UCSD-AML1 (cell line): ENCODE measurements at regions not wholly inside any gene's neighbourhood (a gene's known extent, or its start where the extent isn't known, plus 50 kb on each side); places are given as distances from the start of the nearest gene placed in this dataset.
"Not testable (repeated sequence)": the region's sequence is repeated elsewhere in the genome, so short reads cannot be mapped to it uniquely, and the experiment has no call there.

Source experiments
- DNase-seq: peaks from one replicate; lab custom pipeline; 2025; ENCODE audit not compliant: unreplicated experiment; lab: John Stamatoyannopoulos, UW

- DNase-seq, result no peak
These were observed 123.7 kb upstream of the ANKH start for GRCh38 chr5:14995229-14995628.

- DNase-seq, result not testable (repeated sequence)
These were observed 122.0 kb upstream of the ANKH start for GRCh38 chr5:14993459-14994133.

- not testable (repeated sequence) for DNase-seq
These were observed 121.3 kb upstream of the ANKH start for GRCh38 chr5:14992751-14993458.

GRCh38 chr5:14988223-14988622 lies 116.6 kb upstream of the ANKH start:
- no peak for DNase-seq

- no peak for DNase-seq
These were observed 114.8 kb upstream of the ANKH start for GRCh38 chr5:14986413-14986812.

- peak; percentile 45 for DNase-seq
These were observed 112.3 kb upstream of the ANKH start for GRCh38 chr5:14983666-14984441.

GRCh38 chr5:14980698-14981097 lies 109.1 kb upstream of the ANKH start:
- DNase-seq, result no peak

GRCh38 chr5:14977058-14977685 lies 105.6 kb upstream of the ANKH start:
- DNase-seq, result no peak

GRCh38 chr5:14976486-14976885 lies 104.9 kb upstream of the ANKH start:
- no peak for DNase-seq

GRCh38 chr5:14971873-14972272 lies 100.3 kb upstream of the ANKH start:
- DNase-seq, result no peak

- DNase-seq, result no peak
These were observed 97.2 kb upstream of the ANKH start for GRCh38 chr5:14968796-14969195.

- no peak for DNase-seq
These were observed 95.6 kb upstream of the ANKH start for GRCh38 chr5:14967166-14967565.

- DNase-seq, result no peak
These were observed 94.2 kb upstream of the ANKH start for GRCh38 chr5:14965815-14966214.

GRCh38 chr5:14962604-14963003 lies 91.0 kb upstream of the ANKH start:
- no peak for DNase-seq

GRCh38 chr5:14960120-14960462 lies 88.5 kb upstream of the ANKH start:
- DNase-seq, result no peak

- no peak for DNase-seq
These were observed 88.0 kb upstream of the ANKH start for GRCh38 chr5:14959399-14960119.

- no peak for DNase-seq
These were observed 86.6 kb upstream of the ANKH start for GRCh38 chr5:14958188-14958587.

- no peak for DNase-seq
These were observed 85.0 kb upstream of the ANKH start for GRCh38 chr5:14956423-14957046.

- no peak for DNase-seq
These were observed 83.2 kb upstream of the ANKH start for GRCh38 chr5:14954616-14955343.

- DNase-seq, result no peak
These were observed 82.6 kb upstream of the ANKH start for GRCh38 chr5:14954216-14954615.
